Kidney tubule cell (primary cell): ENCODE measurements at regions not wholly inside any gene's neighbourhood (a gene's known extent, or its start where the extent isn't known, plus 50 kb on each side); places are given as distances from the start of the nearest gene placed in this dataset.
A peak's percentile ranks its signal among the peaks of the same experiment; 100 is the strongest.

Experiments
- DNase-seq: peaks from one replicate; pipeline ENCODE4 v3.0.0-alpha.2; 2018; ENCODE audit warnings: low spot score

DNA sequence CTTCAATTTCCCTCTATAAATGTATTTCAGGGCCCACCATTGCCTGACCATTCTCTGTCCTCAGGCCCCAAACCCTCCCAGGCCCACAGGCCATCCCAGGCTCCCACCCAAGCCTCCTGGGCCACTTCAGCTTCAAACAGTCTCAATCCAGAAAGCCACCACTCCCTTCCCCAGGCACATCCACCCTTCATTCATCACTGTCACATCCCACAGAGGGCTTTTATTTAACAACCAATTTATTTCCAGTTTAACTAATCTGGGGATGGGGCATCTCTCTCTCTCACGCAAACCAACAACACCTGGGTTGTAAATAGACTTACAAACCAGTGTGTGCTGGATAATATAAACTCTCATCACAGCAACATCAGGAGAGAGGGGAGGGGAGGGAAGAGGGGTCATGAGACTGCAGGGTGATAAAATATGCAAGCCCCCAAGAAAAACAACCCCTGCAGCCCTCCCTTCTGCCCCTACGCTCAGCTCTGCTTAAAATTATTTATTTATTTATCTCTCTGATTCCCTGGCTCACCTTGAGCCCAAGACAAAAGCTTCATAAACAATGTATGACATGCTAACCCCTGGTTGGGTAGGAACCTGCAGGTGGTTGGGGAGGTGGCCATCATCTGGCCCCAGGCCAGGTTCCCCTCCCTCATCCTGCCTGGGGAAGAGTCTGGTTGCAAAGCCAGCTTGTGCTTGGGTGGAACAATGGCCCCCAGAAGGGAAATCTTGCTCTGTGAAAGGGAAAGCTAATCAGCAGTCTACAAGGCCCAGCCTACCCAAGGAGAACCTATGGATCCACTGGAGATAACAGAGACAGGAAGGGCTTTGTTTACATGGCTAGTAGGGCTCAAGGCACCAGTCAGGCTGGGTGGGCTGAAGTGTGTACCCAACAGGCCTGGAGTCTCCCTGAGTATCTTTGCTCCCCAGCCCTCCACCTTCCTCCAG is 359.2 kb downstream of the BUD13 start:
- no peak for DNase-seq

DNA sequence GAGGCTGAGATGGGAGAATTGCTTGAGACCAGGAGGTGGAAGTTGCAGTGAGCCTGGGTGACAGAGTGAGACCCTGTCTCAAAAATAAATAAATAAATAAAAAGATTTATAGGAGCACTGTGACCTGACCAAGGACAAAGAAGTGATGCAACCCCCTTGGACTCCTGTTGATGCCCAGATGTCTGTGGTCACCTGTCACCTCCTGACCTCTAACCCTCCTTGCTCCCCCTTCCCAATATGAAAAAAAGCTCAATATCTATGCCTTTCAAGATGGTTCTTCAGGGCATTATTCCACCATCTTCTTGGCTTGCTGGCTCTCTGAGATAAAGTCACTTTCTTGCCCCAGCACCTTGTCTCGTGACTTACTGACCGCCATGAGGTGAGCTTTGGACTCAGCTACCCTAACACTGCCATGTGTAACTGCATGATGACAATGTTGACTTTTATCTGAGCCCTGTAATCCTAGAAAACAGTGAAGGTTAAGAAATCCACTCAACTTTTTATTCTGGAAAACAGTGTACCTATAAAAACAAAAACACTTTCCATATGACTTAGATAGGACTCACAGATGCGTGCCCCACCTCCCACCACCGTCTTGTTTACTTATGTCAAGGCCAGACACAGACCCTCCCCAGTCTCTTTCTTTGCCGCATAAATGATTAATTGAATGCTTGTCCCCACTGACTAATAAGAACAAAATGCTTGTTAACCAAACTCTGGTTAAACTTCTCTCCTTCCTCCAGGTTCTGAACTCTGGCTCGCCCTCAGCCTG is 360.5 kb downstream of the BUD13 start:
- peak; percentile 34 for DNase-seq

DNA sequence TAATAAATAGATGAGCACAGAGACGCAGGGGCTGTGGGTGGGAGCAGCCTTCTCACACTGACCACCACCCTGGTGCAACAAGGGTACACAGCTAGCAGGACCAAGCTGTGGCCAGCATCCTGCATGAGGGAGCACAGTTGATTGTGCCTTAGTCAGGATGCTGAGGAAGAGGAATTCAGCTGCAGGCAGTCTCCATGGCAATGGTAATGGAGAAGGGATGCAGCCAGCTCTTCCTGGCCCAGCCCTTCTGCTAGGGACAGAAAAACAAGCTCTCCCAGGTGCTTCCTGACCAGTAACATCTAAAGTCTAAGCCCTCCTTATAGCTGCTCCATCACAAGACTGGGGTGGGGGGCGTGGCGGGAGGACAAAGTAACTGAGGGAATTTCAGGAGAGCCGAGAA is 363.5 kb downstream of the BUD13 start:
- DNase-seq = no peak

DNA sequence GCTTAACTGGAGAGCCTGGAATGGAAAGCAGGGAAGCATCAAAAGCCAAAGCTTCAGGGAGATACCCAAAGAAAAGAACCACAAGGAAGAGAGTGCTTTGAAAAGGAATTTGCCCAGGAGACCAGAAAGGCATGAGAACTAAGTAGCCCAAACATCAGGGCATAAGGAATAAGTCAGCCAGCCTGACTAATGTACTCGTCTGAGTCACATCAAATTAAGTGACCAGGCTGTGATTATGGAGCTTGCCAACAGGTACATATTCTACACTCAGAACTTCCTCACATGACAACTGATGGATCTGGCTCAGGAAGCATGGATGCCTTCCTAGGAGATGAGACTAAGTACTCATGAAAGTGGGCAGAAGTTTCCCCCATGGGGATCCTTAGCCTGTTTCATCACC is 366.7 kb downstream of the BUD13 start:
- peak; percentile 36 for DNase-seq

DNA sequence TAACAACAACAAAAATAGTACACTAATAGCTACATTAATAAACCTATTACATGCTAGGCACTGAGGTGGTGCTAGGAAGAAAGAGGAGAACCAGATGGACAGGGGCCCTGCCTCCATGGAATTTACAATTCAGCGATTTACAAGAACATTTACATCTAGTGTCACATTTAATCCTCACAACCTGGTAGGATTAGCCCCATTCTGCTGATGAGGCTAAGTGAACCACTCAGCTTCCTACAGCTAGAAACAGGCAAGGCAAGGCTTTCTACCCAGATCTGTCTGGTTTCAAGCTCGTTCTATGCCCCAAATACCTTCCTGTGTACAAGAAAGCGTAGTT is 368.4 kb downstream of the BUD13 start:
- no peak for DNase-seq

DNA sequence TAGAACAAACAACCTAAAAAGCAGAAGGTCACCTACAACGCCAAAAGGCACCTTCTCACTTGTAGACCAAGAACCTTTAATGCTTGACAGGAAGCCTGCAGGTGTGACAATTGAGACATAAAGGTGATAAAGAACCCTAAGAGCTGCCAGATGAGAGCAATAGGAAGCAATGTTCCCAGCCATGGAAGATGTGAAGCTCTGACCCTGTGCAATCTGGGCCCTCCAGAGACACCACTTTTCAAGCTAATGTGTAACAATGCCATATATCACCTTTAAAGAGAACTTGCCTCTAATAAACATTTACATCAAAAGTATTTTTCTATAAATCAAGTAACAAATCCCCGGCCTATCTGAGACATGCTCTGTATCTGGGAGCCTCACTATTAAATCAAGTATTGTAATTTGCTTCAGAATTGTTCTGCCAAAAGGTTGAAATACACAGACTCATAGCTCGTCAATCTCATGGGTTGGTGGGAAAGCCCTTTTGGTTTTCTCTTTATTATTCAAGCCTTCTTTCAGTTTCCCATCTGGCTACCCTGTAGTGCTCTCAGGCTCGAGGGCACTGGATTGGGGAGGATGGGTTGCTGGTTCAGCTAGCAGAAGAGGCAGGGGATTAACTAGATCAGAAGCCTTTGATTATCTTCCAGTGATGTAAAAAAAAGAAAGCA is 368.9 kb downstream of the BUD13 start:
- DNase-seq = no peak

DNA sequence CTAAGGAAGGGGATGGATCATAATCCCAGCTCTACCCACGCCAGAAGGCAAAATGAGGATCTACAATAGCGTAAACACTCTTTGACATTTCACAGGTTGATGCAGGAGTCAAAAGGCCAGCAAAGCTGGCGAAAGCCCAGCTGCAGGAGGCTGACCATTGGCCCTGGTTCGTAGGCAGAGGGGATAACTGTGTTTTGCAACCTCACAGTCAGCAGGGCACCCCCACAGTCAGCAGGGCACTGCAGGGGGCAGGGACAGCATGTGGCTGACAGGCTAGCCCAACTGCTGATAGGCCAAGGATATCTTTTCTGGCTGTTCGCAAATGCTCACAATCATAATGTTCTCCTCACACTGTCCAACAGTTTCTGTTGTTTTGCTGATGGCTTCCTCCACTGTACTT is 372.7 kb downstream of the BUD13 start:
- DNase-seq = no peak

DNA sequence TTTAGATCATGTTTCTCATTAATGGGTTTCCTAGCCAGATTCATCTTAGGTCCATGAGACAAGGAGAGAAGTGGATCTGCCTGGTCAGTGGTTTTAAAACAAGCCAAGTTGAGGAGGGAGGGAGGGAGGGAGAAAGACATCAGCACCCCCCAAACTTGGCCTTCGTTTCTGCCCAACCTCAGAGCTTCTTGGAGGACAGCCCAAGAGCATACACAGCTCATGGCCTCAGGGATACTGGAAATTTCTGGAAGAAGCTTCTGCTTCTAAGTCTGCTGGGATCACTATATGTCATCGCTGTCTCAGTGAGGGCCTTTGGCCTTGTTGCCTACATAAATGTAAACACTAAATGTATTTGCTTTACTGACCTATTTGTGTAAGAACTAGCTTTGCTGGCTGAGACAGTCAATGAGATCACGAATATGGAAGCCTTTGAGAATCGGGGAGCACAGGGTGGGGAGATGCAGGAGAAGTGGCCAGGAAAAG is 375.1 kb downstream of the BUD13 start:
- no peak for DNase-seq

DNA sequence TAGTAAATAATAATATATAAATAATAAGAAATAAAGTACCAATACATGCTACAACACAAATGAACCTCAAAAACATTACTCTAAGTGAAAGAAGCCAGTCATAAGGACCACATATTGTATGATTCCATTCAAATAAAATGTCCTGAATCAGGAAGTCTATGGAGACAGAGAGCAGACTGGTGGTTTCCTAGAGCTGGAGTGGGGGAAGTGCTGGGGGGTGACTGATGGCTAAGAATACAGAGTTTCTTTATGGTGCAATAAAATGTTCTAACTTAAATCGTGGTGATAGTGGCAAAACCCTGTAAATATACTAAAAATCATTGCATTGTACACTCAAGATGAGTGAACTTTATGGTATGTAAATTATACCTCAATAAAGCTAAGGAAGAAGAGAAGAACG is 376.5 kb downstream of the BUD13 start:
- DNase-seq = no peak

DNA sequence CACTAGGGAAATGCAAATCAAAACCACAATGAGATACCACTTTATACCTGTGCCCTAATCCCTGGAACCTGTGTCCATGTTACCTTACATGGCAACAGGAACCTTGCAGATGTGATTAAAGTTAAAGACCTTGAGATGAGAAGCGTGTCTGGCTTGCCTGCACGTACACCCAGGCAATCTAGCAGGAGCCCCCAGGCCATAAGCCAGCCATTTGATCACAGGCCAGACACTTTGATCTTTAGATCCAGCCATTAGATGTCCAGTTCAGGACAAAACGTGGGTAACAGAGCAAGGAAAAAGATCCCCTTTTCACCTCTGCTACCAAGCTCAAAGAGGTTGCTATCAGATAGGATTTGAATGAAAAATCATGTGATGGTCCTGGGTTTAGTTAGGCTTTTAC is 378.8 kb downstream of the BUD13 start:
- no peak for DNase-seq

DNA sequence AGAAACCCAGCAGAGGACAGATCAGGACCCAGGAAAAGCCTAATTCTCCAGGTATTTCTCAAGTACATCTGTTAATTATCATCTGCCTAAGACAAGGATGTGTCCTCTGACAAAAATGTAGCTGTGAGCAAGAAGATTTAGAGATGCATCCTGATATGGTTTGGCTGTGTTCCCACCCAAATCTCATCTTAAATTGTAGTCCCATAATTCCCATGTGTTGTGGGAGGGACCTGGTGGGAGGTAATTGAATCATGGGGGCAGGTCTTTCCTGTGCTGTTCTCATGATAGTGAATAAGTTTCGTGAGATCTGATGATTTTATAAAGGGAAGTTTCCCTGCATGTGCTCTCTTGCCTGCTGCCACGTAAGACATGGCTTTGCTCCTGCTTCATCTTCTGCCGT is 381.8 kb downstream of the BUD13 start:
- DNase-seq = no peak

DNA sequence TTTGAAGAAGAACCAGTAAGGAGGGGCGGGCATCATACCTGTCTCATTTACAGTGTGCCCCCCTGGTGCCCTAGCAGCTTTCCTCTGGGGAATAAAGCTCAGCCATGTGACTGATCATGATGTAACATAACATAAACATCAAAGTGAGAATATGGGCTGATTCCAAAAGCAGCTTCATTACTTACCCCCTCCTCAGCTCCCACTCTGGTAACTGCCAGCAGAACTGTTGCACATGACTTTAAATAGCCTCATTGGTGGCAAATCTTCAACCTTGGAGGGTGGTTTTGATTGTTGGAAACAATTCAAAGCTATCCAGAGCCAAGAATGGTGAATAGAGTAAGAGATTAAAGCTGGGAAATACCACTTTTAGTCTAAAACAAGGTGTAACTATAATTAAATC is 384.6 kb downstream of the BUD13 start:
- DNase-seq = no peak

DNA sequence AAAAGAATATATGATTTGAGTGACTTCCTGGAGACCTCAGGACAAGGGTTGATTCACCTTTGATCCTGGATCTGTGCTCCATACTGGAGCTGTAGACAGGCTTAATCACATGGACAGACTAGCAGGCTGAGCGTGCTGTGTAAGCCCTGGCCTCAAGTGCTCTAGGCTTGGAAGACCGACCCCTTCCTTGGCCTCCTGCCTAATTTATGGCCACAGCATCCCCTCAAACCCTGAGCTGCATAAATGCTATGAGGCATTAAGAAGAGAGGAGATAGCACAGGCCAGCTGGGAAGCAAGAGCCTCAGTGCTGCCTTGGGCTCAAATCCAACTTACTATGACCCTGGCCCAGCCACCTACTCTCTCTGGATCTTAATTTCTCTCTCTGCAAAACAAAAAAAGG is 385.1 kb downstream of the BUD13 start:
- no peak for DNase-seq

DNA sequence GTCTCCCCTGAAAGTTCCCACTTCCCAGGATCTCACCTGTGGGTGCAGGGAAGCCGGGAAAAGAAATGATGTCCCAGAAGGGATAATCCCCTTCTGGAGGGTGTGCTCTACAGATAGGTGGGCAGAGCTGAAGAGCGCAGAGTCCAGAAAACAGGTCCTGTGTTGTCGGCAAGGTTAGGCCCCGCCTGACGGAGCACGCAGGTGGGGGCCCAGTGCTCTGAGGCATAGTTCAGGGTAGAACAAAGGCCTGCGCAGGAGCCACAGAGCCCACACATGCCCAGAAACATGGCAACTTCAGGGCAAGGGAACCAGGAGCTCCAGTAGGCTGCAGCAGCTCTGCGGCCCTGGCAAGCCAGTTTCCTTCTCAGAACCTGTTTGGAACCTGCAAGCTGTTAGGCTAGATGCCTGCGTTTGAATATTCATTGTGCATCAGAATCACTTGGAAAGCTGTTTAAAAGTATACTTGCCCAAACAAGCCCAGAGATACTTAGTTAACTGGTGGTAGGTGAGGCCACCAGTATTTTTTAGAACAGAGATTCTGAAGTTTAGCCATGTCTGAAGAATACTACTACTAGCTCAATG is 386.6 kb downstream of the BUD13 start:
- DNase-seq = no peak

DNA sequence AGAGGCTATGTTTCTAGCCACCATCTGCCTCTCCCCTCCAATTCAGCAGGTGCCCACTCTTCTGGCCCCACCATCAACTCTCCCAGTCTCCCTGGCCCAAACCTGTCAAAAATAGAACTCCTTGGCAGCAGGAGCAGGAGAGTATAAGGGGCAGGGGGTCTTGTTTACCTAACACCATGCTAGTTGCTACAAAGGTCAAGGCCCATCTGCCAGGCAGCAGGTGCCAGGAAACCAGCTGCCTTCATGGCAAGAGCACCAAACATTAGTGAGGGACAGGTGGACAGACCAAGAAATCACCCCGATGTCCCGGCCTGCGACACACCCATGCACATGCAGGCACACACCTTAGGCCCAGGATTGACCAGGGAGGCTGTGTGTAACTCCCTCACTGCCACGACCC is 387.9 kb downstream of the BUD13 start:
- no peak for DNase-seq

DNA sequence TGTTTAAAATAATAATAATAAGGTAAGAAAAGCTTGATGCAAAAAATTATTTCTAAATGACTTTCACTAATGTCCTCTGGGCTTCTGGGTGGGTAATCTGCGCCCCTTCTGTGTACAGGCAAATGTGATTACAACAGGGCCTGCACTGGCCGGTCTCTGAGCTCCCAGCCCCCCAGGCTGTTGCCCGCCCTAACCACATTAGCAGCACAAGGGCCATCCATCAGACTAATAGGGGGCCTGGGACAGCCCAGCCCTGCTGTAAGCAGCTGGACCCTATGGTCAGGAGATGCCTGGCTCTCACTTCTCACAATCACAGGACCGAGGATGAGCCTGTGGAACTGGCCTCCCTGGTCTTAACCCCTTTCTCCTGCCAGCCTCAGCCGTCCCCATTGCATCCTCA is 388.4 kb downstream of the BUD13 start:
- no peak for DNase-seq

DNA sequence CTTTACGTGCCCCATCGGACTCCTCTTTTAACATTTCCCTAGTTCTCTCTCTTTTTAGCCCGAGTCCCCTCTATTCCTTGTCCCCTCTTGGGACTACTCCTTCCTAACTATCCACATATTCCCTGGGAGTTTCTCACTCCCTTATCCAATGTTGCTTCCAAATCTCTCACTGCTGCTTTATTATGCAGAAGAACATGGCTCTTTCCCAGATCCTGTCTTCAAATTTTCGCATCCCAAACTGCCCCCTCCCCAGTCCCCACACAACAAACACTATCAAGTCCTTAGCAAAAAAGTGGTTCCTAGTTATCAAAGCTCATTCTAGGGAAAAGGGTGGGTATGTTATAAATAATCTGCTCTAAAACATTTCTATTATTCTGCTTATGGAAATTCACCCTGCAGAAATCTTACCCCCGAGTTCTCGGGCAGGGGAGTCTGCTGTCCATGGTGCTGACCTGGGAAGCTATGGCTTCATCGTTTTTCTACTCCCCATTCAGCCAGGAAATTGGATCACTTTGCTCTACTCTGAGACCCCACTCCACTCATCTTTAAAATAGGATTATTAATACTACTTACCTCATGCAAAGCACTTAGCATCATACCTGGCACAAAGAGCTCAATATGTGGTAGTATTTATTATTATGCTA is 393.5 kb downstream of the BUD13 start:
- DNase-seq = peak; percentile 12

DNA sequence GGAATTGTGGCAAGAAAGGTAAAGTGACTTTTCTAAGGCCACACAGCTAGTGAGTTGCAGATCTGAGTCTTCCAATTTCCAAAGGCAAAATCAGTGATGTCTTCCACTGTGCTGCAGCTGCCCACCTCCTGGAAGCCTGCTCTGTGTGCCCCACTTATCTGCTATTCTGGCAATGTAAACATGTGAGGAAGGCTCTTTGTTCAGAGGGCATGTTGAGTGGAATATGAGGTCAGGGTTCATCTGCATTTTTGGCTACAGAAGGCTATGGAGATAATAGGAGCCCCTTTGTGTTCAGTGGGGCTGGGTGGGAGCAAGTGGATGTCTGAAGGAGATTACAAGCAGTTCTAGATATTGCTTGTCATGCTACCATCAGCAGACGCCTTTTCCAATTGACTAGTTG is 396.2 kb downstream of the BUD13 start:
- DNase-seq = no peak

DNA sequence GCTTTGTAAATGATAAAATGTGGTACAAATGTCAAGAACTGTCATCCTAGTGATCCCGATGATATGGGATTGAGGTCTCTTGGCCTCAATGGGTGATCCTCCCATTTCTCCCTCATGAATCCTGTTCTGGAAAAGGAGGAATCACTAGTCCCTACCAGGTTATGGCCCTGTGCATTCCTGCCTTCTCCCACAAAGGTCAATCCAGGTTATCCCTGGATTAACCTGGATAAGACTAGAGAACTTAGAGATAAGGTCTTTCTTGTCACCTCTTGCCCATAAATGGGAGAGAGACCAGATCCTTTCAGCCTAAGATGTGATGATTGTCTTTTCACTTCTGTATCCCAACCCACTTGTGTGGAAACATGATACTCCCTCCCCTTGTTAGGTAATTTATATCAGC is 396.7 kb downstream of the BUD13 start:
- no peak for DNase-seq

DNA sequence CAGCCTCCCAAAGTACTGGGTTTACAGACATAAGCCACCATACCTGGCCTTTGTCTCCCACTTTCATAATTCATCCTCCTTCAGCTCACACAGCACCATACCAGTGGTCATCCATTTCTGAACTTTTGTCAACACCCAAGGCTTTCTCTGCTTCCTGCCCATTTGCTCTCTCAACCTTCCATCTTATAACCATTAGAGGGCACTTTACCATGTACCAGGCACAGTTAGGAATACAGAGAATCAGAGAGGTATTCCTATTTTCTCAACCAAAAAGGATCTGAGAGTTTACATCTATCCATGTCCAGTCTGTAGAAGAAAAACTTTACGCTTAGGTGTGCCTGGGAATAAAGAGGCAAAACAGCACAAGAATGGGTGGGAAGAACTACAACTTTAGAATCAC is 397.6 kb downstream of the BUD13 start:
- no peak for DNase-seq

DNA sequence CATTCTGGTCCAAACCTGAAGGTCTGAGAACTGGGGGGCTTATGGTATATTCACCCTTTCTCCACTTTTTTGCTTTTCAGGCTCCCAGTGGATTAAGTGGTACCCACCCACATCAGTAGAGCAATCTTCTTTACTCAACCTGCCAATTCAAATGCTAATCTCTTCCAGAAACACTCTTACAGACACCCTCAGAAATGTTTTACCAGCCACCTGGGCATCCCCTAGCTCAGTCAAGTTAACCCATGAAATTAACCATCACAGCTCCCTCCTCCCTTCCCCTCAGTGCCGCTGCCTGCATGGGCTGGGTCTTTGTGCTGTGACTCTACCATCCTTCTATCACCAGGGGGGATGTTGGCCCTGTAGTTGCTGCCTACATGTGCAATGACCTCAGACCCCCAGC is 398.7 kb downstream of the BUD13 start:
- no peak for DNase-seq
